Epithelial cell of esophagus (primary cell): ENCODE measurements at regions not wholly inside any gene's neighbourhood (a gene's known extent, or its start where the extent isn't known, plus 50 kb on each side); places are given as distances from the start of the nearest gene placed in this dataset.

Experiments used
- DNase-seq: peaks from one replicate; pipeline ENCODE4 v3.0.0; 2010; ENCODE audit warnings: low read depth
- H3K4me3 ChIP-seq: 2 replicates; pipeline ENCODE4 v1.5.1; 2011; ENCODE audit warnings: mild to moderate bottlenecking, low read length, control low read depth
- CTCF ChIP-seq: IDR thresholded peaks from 2 replicates; pipeline ENCODE4 v1.5.1; 2011; ENCODE audit warnings: low read depth, mild to moderate bottlenecking, low read length, control low read depth, inconsistent platforms; ENCODE audit not compliant: insufficient read depth; ENCODE audit errors: missing control alignments

GRCh38 chr7:21064698-21065648 is 278.3 kb upstream of the SP8 start:
- TF ChIP-seq CTCF = no peak
- DNase-seq = peak; percentile 17
- no peak overlapping the region for H3K4me3 ChIP-seq

- no peak for TF ChIP-seq CTCF
- DNase-seq = no peak
- H3K4me3 ChIP-seq = no peak overlapping the region
Observed at GRCh38 chr7:21066221-21066620, 279.5 kb upstream of the SP8 start.

GRCh38 chr7:21067216-21067615 is 280.5 kb upstream of the SP8 start:
- DNase-seq = peak; percentile 55
- TF ChIP-seq CTCF = no peak
- no peak overlapping the region for H3K4me3 ChIP-seq

- TF ChIP-seq CTCF = no peak
- DNase-seq = no peak
- no peak overlapping the region for H3K4me3 ChIP-seq
Observed at GRCh38 chr7:21070571-21071090, 283.9 kb upstream of the SP8 start.

GRCh38 chr7:21071561-21072501 is 285.1 kb upstream of the SP8 start:
- no peak for TF ChIP-seq CTCF
- DNase-seq = peak; percentile 15
- no peak overlapping the region for H3K4me3 ChIP-seq

- peak; percentile 34 for DNase-seq
- no peak overlapping the region for H3K4me3 ChIP-seq
- TF ChIP-seq CTCF = no peak
Observed at GRCh38 chr7:21076054-21076453, 289.4 kb upstream of the SP8 start.
